Keratinocyte (primary cell): ENCODE measurements at regions not wholly inside any gene's neighbourhood (a gene's known extent, or its start where the extent isn't known, plus 50 kb on each side); places are given as distances from the start of the nearest gene placed in this dataset.

Source experiments
- DNase-seq: peaks from one replicate; pipeline ENCODE4 v3.0.0-alpha.2; 2011; ENCODE audit warnings: low read depth, missing footprints, low spot score
- FAIRE-seq: peaks from 2 replicates; lab custom pipeline; 2011; peaks lifted over from hg19 to GRCh38; lab: Jason Lieb, UNC
- H2AFZ ChIP-seq: 2 replicates; pipeline ENCODE4 v1.6.0; 2012; ENCODE audit warnings: low read length, control low read depth, inconsistent platforms; ENCODE audit not compliant: control insufficient read depth
- H3K27ac ChIP-seq: 2 replicates; pipeline ENCODE4 v1.5.1; 2011; ENCODE audit warnings: low read length; ENCODE audit not compliant: control insufficient read depth, insufficient read depth
- H3K27me3 ChIP-seq: 3 replicates; pipeline ENCODE4 v1.6.0; 2011; ENCODE audit warnings: low read length; ENCODE audit not compliant: control insufficient read depth, insufficient read depth; ENCODE audit errors: extremely low read depth
- H3K36me3 ChIP-seq, 2 experiments: 2 replicates in 1 of 2; 3 replicates in 1 of 2; pipeline ENCODE4 v1.5.1; 2011; ENCODE audit warnings: low read length in 2 of 2, mild to moderate bottlenecking in 1 of 2; ENCODE audit not compliant: control insufficient read depth in 2 of 2, insufficient read depth in 2 of 2; ENCODE audit errors: extremely low read depth in 1 of 2
- H3K4me1 ChIP-seq: 3 replicates; pipeline ENCODE4 v1.5.1; 2011; ENCODE audit warnings: low read length; ENCODE audit not compliant: control insufficient read depth, insufficient read depth; ENCODE audit errors: extremely low read depth
- H3K4me2 ChIP-seq: 3 replicates; pipeline ENCODE4 v1.6.0; 2011; ENCODE audit warnings: low read depth, low read length; ENCODE audit not compliant: control insufficient read depth, insufficient read depth; ENCODE audit errors: extremely low read depth
- H3K4me3 ChIP-seq, 3 experiments: fragments of 200-600 bp in 1 of 3; sonication (generic) in 1 of 3; 2 replicates in 2 of 3; 3 replicates in 1 of 3; pipeline ENCODE4 v1.5.1; 2011 to 2016; ENCODE audit warnings: low read length in 3 of 3, mild to moderate bottlenecking in 3 of 3, control low read depth in 2 of 3, inconsistent platforms in 1 of 3, low read depth in 1 of 3, mixed read lengths in 1 of 3, mixed run types in 1 of 3, moderate library complexity in 1 of 3; ENCODE audit not compliant: control insufficient read depth in 2 of 3, insufficient read depth in 2 of 3; ENCODE audit errors: extremely low read depth in 1 of 3
- H3K79me2 ChIP-seq: 2 replicates; pipeline ENCODE4 v1.6.0; 2012; ENCODE audit warnings: low read length; ENCODE audit not compliant: control insufficient read depth, insufficient read depth
- H3K9ac ChIP-seq: 3 replicates; pipeline ENCODE4 v1.6.0; 2011; ENCODE audit warnings: low read length; ENCODE audit not compliant: control insufficient read depth, insufficient read depth; ENCODE audit errors: extremely low read depth
- H3K9me1 ChIP-seq: 3 replicates; pipeline ENCODE4 v1.6.0; 2011; ENCODE audit warnings: low read length; ENCODE audit not compliant: control insufficient read depth, insufficient read depth; ENCODE audit errors: extremely low read depth
- H3K9me3 ChIP-seq: 2 replicates; pipeline ENCODE4 v1.5.1; 2012; ENCODE audit warnings: low read depth, low read length; ENCODE audit not compliant: control insufficient read depth
- H4K20me1 ChIP-seq: 3 replicates; pipeline ENCODE4 v1.6.0; 2011; ENCODE audit warnings: low read length; ENCODE audit not compliant: control insufficient read depth, insufficient read depth; ENCODE audit errors: extremely low read depth
- CTCF ChIP-seq, 3 experiments: IDR thresholded peaks in 1 of 3; conservative IDR thresholded peaks in 1 of 3; optimal IDR thresholded peaks in 1 of 3; 2 replicates in 2 of 3; 3 replicates in 1 of 3; pipeline versions ENCODE3 to v1.5.1; 2011; ENCODE audit warnings: low read length in 3 of 3, mild to moderate bottlenecking in 3 of 3, moderate library complexity in 2 of 3, control low read depth in 1 of 3, inconsistent platforms in 1 of 3; ENCODE audit not compliant: insufficient read depth in 2 of 3; ENCODE audit errors: extremely low read depth in 1 of 3
- EZH2 ChIP-seq: IDR thresholded peaks from one replicate; pipeline ENCODE4 v1.6.1; 2012; ENCODE audit warnings: inconsistent platforms, mild to moderate bottlenecking, low read length, moderate library complexity
- dilution Hi-C: fragments of 300-500 bp; cut with MboI; formaldehyde crosslinking; loops from one replicate; pipeline ENCODE4 v1.7.0; 2020; ENCODE audit warnings: low sequenced_read_pairs; ENCODE audit not compliant: extremely low pct_ligation_motif_present

- H2AFZ ChIP-seq, result no peak overlapping the region
- no peaks in the 10 kb centered on the region for H3K4me1 ChIP-seq
- no peak overlapping the region for H3K27ac ChIP-seq
- no peak overlapping the region for H3K4me2 ChIP-seq
- H3K4me3 ChIP-seq, result no peak overlapping the region
- H3K9me3 ChIP-seq, result no peaks in the 10 kb centered on the region
- no peak for DNase-seq
- TF ChIP-seq EZH2, result no peak
- no peak for TF ChIP-seq CTCF (optimal IDR thresholded peaks at IDR 0.05 in 1 of 3, IDR thresholded peaks at IDR 0.05 in 1 of 3, conservative IDR thresholded peaks at IDR 0.05 in 1 of 3; ENCODE audit: extremely low read depth in 1 of 3, insufficient read depth in 2 of 3, low read length in 3 of 3)
- dilution Hi-C loops, result no loop called here
- H3K36me3 ChIP-seq, result no peaks in the 10 kb centered on the region
- FAIRE-seq, result no peak
- no peak overlapping the region for H3K9ac ChIP-seq
- H3K79me2 ChIP-seq, result no peaks in the 10 kb centered on the region
- no peaks in the 10 kb centered on the region for H4K20me1 ChIP-seq
- H3K9me1 ChIP-seq, result no peaks in the 10 kb centered on the region
- H3K27me3 ChIP-seq, result no peaks in the 10 kb centered on the region
Observed at GRCh38 chr3:164360078-164360578, 718.2 kb downstream of the SI start.

DNA sequence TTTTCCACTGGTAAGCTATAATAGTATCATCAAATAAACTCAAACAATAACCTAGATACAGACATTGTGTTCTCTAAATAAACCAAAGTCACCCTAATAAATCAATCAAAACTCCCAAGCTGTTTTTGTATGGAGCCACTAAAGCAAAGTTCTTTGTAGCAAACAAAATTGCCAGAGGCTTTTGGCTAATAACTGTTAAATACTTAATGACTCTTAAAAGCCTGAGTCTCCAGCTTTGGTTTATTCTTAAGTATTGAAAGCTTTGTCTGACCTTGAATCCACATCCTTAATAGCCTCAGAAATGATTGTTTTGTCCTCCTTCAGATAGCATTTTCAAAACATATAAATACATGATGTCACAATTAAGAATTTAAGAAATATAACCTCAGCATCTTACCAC, 725.3 kb downstream of the SI start:
- Histone ChIP-seq H3K4me2 (no peak overlapping the region), H3K9me1 (no peaks in the 10 kb centered on the region), H3K27me3 (no peaks in the 10 kb centered on the region), H3K9me3 (no peaks in the 10 kb centered on the region), H3K79me2 (no peaks in the 10 kb centered on the region), H4K20me1 (no peaks in the 10 kb centered on the region), H3K36me3 (no peaks in the 10 kb centered on the region), H3K9ac (no peak overlapping the region), H3K4me3 (no peak overlapping the region), H3K27ac (no peak overlapping the region), H3K4me1 (no peaks in the 10 kb centered on the region), H2AFZ (no peak overlapping the region)
- dilution Hi-C loops, result no loop called here
- TF ChIP-seq CTCF (optimal IDR thresholded peaks at IDR 0.05 in 1 of 3, IDR thresholded peaks at IDR 0.05 in 1 of 3, conservative IDR thresholded peaks at IDR 0.05 in 1 of 3; ENCODE audit: extremely low read depth in 1 of 3, insufficient read depth in 2 of 3, low read length in 3 of 3) (no peak), EZH2 (no peak)
- no peak for DNase-seq
- FAIRE-seq, result no peak
